ENCODE measurements at regions not wholly inside any gene's neighbourhood (a gene's known extent, or its start where the extent isn't known, plus 50 kb on each side); places are given as distances from the start of the nearest gene placed in this dataset.
A peak's percentile ranks its signal among the peaks of the same experiment; 100 is the strongest.
"Not testable (repeated sequence)": the region's sequence is repeated elsewhere in the genome, so short reads cannot be mapped to it uniquely, and the experiment has no call there.

- Histone ChIP-seq H3K27me3 (replicated peaks; ENCODE audit: insufficient read depth, low read depth, low read length, poor library complexity) (no peaks in the 10 kb centered on the region), H3K36me3 (ENCODE audit: insufficient read depth, low read length, poor library complexity, severe bottlenecking) (no peaks in the 10 kb centered on the region), H3K4me3 (ENCODE audit: low read depth, low read length, poor library complexity, severe bottlenecking) (no peak overlapping the region), H3K27ac (ENCODE audit: low read depth, low read length, poor library complexity, severe bottlenecking) (no peak overlapping the region), H3K4me1 (ENCODE audit: insufficient read depth, low read length, poor library complexity, severe bottlenecking) (peaks cover 9% of the 10 kb centered on the region), H3K9me3 (ENCODE audit: low read depth, low read length, poor library complexity, severe bottlenecking) (peaks cover 5% of the 10 kb centered on the region)
- intact Hi-C loops (cut with micrococcal nuclease; ENCODE audit: unreplicated experiment), result no loop called here
- DNase-seq (ENCODE audit: low spot score), result peak; percentile 21
- TF ChIP-seq EZH2 (IDR thresholded peaks at IDR 0.05; ENCODE audit: borderline replicate concordance, low read depth, low read length, poor library complexity, severe bottlenecking), result no peak
- no peak for TF ChIP-seq CTCF (conservative IDR thresholded peaks at IDR 0.05; ENCODE audit: low read depth, low read length)
- POLR2A ChIA-PET (ENCODE audit: low non-redundant PET), result no interaction called here
- CTCF ChIA-PET, result interaction anchor here (0.5 kb wide), 1 partner anchor 961 kb away, joined by 3 read pairs; no protein-coding TSS in a partner anchor
- BruUV-seq (replicated peaks), result no TSS peak
Observed at GRCh38 chr12:14216405-14217294, 148.8 kb upstream of the ATF7IP start.

- ChIA-PET CTCF (no interaction called here), POLR2A (ENCODE audit: low non-redundant PET) (no interaction called here)
- Histone ChIP-seq H3K27me3 (replicated peaks; ENCODE audit: insufficient read depth, low read depth, low read length, poor library complexity) (no peaks in the 10 kb centered on the region), H3K36me3 (ENCODE audit: insufficient read depth, low read length, poor library complexity, severe bottlenecking) (no peaks in the 10 kb centered on the region), H3K4me1 (ENCODE audit: insufficient read depth, low read length, poor library complexity, severe bottlenecking) (peaks cover 9% of the 10 kb centered on the region), H3K27ac (ENCODE audit: low read depth, low read length, poor library complexity, severe bottlenecking) (no peak overlapping the region), H3K4me3 (ENCODE audit: low read depth, low read length, poor library complexity, severe bottlenecking) (no peak overlapping the region), H3K9me3 (ENCODE audit: low read depth, low read length, poor library complexity, severe bottlenecking) (peaks cover 5% of the 10 kb centered on the region)
- intact Hi-C loops (cut with micrococcal nuclease; ENCODE audit: unreplicated experiment), result no loop called here
- TF ChIP-seq EZH2 (IDR thresholded peaks at IDR 0.05; ENCODE audit: borderline replicate concordance, low read depth, low read length, poor library complexity, severe bottlenecking) (no peak), CTCF (conservative IDR thresholded peaks at IDR 0.05; ENCODE audit: low read depth, low read length) (no peak)
- no TSS peak for BruUV-seq (replicated peaks)
- DNase-seq (ENCODE audit: low spot score), result no peak
Observed at GRCh38 chr12:14219156-14219555, 146.3 kb upstream of the ATF7IP start.

- DNase-seq (ENCODE audit: low spot score); POLR2A ChIA-PET (ENCODE audit: low non-redundant PET); H3K4me3 ChIP-seq (ENCODE audit: low read depth, low read length, poor library complexity, severe bottlenecking); intact Hi-C loops (cut with micrococcal nuclease; ENCODE audit: unreplicated experiment); H3K27me3 ChIP-seq (replicated peaks; ENCODE audit: insufficient read depth, low read depth, low read length, poor library complexity); BruUV-seq (replicated peaks); H3K9me3 ChIP-seq (ENCODE audit: low read depth, low read length, poor library complexity, severe bottlenecking); H3K36me3 ChIP-seq (ENCODE audit: insufficient read depth, low read length, poor library complexity, severe bottlenecking); H3K4me1 ChIP-seq (ENCODE audit: insufficient read depth, low read length, poor library complexity, severe bottlenecking); CTCF ChIA-PET; H3K27ac ChIP-seq (ENCODE audit: low read depth, low read length, poor library complexity, severe bottlenecking): not testable (repeated sequence)
Observed at GRCh38 chr12:14219670-14220069, 145.8 kb upstream of the ATF7IP start.

- intact Hi-C loops (cut with micrococcal nuclease; ENCODE audit: unreplicated experiment), result no loop called here
- Histone ChIP-seq H3K4me3 (ENCODE audit: low read depth, low read length, poor library complexity, severe bottlenecking) (no peak overlapping the region), H3K9me3 (ENCODE audit: low read depth, low read length, poor library complexity, severe bottlenecking) (peaks cover 7% of the 10 kb centered on the region), H3K36me3 (ENCODE audit: insufficient read depth, low read length, poor library complexity, severe bottlenecking) (no peaks in the 10 kb centered on the region), H3K4me1 (ENCODE audit: insufficient read depth, low read length, poor library complexity, severe bottlenecking) (no peaks in the 10 kb centered on the region), H3K27me3 (replicated peaks; ENCODE audit: insufficient read depth, low read depth, low read length, poor library complexity) (no peaks in the 10 kb centered on the region), H3K27ac (ENCODE audit: low read depth, low read length, poor library complexity, severe bottlenecking) (no peak overlapping the region)
- TF ChIP-seq CTCF (conservative IDR thresholded peaks at IDR 0.05; ENCODE audit: low read depth, low read length), result no peak
- TF ChIP-seq EZH2 (IDR thresholded peaks at IDR 0.05; ENCODE audit: borderline replicate concordance, low read depth, low read length, poor library complexity, severe bottlenecking), result no peak
- ChIA-PET CTCF (no interaction called here), POLR2A (ENCODE audit: low non-redundant PET) (no interaction called here)
- DNase-seq (ENCODE audit: low spot score), result no peak
- BruUV-seq (replicated peaks), result no TSS peak
Observed at GRCh38 chr12:14225064-14225463, 140.4 kb upstream of the ATF7IP start.

GRCh38 chr12:14235176-14235575, 130.3 kb upstream of the ATF7IP start:
- H3K36me3 ChIP-seq (ENCODE audit: insufficient read depth, low read length, poor library complexity, severe bottlenecking); H3K27me3 ChIP-seq (replicated peaks; ENCODE audit: insufficient read depth, low read depth, low read length, poor library complexity); H3K9me3 ChIP-seq (ENCODE audit: low read depth, low read length, poor library complexity, severe bottlenecking); POLR2A ChIA-PET (ENCODE audit: low non-redundant PET); CTCF ChIA-PET; BruUV-seq (replicated peaks); H3K27ac ChIP-seq (ENCODE audit: low read depth, low read length, poor library complexity, severe bottlenecking); DNase-seq (ENCODE audit: low spot score); H3K4me3 ChIP-seq (ENCODE audit: low read depth, low read length, poor library complexity, severe bottlenecking): not testable (repeated sequence)
- intact Hi-C loops (cut with micrococcal nuclease; ENCODE audit: unreplicated experiment), result loop anchor here (5.0 kb wide), 1 partner anchor 277 kb away; no protein-coding TSS in a partner anchor
- peaks cover 10% of the 10 kb centered on the region for H3K4me1 ChIP-seq (ENCODE audit: insufficient read depth, low read length, poor library complexity, severe bottlenecking)

Data from A673 (cell line).